T-helper 1 cell treated with Interleukin-12 subunit alpha and Interleukin-12 subunit beta and Interleukin-4 antibody, amounts not matched to agents 30 ng/mL and 1 ng/mL, for 36 hours (primary cell): ENCODE measurements at regions not wholly inside any gene's neighbourhood (a gene's known extent, or its start where the extent isn't known, plus 50 kb on each side); places are given as distances from the start of the nearest gene placed in this dataset.
"Not testable (repeated sequence)": the region's sequence is repeated elsewhere in the genome, so short reads cannot be mapped to it uniquely, and the experiment has no call there.

Experiments
- intact Hi-C: fragments of 100-400 bp; cut with micrococcal nuclease; formaldehyde crosslinking; loops from one replicate; pipeline ENCODE4 v1.15.1; 2024

DNA sequence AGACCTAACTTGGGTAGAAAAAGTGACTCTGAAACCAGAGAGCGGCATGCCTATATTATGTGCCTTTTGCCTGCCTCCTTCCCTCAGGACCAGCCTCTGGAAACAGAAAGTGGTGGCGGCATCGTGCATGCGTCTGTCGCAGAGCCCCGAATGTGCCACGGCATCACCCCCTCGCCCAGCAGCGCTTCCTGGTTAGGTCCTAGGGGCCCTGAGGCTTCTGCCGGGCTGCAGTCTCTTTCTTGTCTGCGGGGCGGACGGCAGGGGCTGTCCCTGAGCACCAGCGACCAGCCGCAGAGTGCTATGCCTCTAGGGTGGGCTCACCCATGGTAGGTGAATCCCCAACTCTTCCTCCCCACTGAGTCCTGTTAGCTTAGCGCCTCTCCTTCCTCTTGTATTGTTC, 68.7 kb downstream of the VSIG4 start:
- intact Hi-C loops = no loop called here

DNA sequence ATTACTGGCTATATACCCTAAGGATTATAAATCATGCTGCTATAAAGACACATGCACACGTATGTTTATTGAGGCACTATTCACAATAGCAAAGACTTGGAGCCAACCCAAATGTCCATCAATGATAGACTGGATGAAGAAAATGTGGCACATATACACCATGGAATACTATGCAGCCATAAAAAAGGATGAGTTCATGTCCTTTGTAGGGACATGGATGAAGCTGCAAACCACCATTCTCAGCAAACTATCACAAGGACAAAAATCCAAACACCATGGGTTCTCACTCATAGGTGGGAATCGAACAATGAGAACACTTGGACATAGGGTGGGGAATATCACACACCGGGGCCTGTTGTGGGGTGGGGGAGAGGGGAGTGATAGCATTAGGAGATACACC, 72.7 kb downstream of the VSIG4 start:
- intact Hi-C loops = not testable (repeated sequence)

- intact Hi-C loops = no loop called here
Measured at GRCh38 chrX:65961714-65962113, 78.2 kb downstream of the VSIG4 start.

DNA sequence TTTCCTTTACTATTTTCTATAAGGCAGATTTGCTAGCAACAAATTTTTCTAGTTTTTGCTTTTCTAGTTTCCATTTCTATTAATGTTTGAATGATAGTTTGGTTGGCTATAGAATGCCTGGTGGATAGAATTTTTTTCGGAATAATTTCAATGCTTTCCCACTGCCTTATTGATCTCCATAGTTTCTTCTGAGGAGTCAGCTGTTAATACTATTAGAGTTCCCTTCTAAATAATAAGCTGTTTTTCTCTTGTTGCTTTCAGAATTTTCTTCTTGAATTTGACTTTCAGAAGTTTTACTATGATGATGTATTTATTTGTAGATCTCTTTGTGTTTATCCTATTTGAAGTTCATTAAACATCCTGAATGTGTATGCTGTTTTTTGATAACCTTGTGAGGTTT, 91.8 kb downstream of the VSIG4 start:
- intact Hi-C loops = no loop called here

GRCh38 chrX:65941775-65942174, 98.1 kb downstream of the VSIG4 start:
- intact Hi-C loops = no loop called here

DNA sequence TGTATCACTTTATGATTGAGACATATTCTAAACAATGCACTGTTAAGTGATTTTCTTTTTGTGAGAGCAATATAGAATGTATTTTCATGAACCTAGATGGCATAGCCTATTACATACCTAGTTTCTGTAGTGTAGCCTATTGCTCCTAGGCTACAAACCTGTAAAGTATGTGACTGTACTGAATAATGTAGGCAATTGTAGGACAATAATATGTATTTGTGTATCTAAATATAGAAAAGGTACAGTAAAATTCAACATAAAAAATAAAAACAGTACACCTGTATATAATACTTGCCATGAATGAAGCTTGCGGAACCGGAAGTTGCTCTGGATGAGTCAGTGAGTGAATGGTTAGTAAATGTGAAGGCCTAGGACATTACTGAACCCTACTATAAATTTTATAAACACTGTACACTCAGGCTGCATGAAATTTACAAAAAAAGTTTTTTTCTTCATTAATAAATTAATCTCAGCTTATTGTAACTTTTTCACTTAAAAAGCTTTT, 106.7 kb downstream of the VSIG4 start:
- intact Hi-C loops = no loop called here

GRCh38 chrX:65932173-65933084, 107.5 kb downstream of the VSIG4 start:
- intact Hi-C loops = no loop called here

- intact Hi-C loops = loop anchor here (5.0 kb wide), 2 partner anchors 176 to 256 kb away; no protein-coding TSS in a partner anchor
Measured at GRCh38 chrX:65928522-65928921, 111.4 kb downstream of the VSIG4 start.

DNA sequence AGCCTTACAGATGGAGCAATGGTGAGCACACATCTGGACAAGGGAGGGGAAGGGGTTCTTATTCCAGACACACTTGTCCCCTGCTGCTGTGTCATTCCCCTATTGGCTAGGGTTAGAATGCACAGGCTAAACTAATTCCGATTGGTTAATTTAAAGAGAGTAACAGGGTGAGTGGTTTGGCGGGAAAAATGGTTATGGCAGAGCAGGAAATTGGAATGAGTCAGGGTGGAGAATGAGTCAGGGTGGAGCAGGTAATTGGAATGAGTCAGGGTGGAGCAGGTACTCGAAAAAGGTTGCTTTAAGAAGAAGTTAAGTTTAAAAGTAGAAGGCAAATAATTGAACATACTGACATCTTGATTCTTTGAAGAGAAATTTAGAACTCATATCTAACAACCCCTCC, 112.5 kb downstream of the VSIG4 start:
- intact Hi-C loops = loop anchor here (2.0 to 5.0 kb wide), 3 partner anchors 175 to 801 kb away; no protein-coding TSS in a partner anchor

- intact Hi-C loops = loop anchor here (1.0 to 5.0 kb wide), 7 partner anchors 60 to 802 kb away; no protein-coding TSS in a partner anchor
Measured at GRCh38 chrX:65926095-65927019, 113.5 kb downstream of the VSIG4 start.

DNA sequence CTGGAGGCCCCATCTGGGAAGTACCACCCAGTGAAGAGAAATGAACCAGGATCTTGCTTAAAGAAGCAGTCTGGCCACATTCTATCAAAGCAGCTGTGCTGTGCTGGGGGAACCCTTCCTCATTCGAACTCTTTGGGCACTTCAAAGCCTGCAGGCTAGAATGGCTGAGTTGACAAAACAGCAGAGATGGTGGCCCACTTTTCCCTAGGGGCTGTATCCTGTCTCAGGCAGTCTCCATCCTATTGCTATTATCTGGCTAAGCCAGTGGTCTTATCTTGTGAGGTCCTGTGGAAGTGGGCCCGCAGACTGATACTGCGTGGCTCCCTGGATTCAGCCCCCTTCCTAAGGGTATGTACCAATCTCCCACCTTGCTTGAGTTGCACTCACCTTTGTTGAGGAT, 114.3 kb downstream of the VSIG4 start:
- intact Hi-C loops = loop anchor here (5.0 kb wide), 2 partner anchors 173 to 253 kb away; no protein-coding TSS in a partner anchor

DNA sequence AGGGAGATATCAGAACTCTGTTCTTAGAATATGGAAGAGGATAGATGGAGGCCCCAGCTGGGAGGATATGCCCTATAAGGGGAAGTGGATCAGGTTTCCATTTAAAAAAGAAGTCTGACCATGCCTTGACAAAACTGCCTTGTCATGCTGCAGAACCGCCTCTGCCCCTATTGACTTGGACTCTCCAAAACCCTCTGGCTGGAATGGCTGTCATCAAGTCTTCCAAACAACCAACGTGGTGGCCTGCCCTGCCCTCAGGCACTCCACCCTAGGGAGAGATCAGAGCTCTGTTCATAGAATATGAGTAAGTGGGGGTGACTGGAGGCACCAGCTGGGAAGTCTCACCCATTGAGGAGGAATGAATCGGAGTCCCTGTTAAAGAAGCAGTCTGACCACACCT, 114.9 kb downstream of the VSIG4 start:
- intact Hi-C loops = loop anchor here (5.0 kb wide), 2 partner anchors 173 to 253 kb away; no protein-coding TSS in a partner anchor

GRCh38 chrX:65921363-65921762, 118.5 kb downstream of the VSIG4 start:
- intact Hi-C loops = no loop called here

GRCh38 chrX:65920620-65921019, 119.3 kb downstream of the VSIG4 start:
- intact Hi-C loops = no loop called here

- intact Hi-C loops = no loop called here
Measured at GRCh38 chrX:65910899-65911298, 129.0 kb downstream of the VSIG4 start.

- intact Hi-C loops = no loop called here
Measured at GRCh38 chrX:65903750-65904149, 136.1 kb downstream of the VSIG4 start.

DNA sequence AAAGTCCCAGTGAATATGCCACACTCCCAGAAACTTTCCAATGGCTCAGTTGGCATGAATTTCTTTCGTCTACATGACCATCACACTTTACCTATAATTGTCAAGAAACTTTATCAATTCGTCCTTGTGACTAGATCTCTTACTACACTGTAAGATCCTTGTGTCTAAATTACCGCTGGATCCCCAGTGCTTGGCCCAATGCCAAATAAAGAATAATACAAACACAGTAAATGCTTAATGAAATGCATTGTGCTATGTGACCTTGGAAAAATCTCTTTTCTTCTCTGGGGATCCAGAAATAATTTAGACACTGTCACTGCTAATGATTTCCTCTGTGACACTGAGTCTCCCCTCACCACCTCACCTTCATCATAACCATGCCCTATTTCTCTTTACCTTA, 137.9 kb downstream of the VSIG4 start:
- intact Hi-C loops = no loop called here

GRCh38 chrX:65900850-65901844, 138.7 kb downstream of the VSIG4 start:
- intact Hi-C loops = no loop called here

DNA sequence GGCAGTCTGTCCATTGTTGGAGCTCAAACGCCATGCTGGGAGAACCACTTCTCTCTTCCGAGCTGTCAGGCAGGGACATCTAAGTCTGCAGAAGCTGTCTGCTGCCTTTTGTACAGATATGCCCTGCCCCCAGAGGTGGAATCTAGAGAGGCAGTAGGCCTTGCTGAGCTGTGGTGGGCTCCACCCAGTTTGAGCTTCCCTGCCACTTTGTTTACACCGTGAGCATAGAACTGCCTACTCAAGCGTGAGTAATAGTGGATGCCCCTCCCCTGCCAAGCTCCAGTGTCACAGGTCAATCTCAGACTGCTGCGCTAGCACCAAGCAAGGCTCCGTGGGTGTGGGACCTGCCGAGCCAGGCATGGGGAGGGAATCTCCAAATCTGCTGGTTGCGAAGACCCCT, 145.7 kb downstream of the VSIG4 start:
- intact Hi-C loops = no loop called here

- intact Hi-C loops = not testable (repeated sequence)
Measured at GRCh38 chrX:65891817-65892216, 148.1 kb downstream of the VSIG4 start.
